Prostate gland (tissue), 2 donors: ENCODE measurements at regions not wholly inside any gene's neighbourhood (a gene's known extent, or its start where the extent isn't known, plus 50 kb on each side); places are given as distances from the start of the nearest gene placed in this dataset.
"Not testable (repeated sequence)": the region's sequence is repeated elsewhere in the genome, so short reads cannot be mapped to it uniquely, and the experiment has no call there.

Source experiments
- CTCF ChIP-seq, 4 experiments: fragments of 200-600 bp in 2 of 4; fragments of 450-650 bp in 2 of 4; sonication (generic) in 2 of 4; IDR thresholded peaks; 1 replicate in 3 of 4; 2 replicates in 1 of 4; pipeline ENCODE4 v1.5.1; 2016 to 2019; ENCODE audit warnings: antibody characterized with exemption in 4 of 4, mild to moderate bottlenecking in 2 of 4, moderate library complexity in 2 of 4
- POLR2A ChIP-seq: fragments of 450-650 bp; IDR thresholded peaks from one replicate; pipeline ENCODE4 v1.6.1; 2016; ENCODE audit warnings: antibody characterized with exemption, mild to moderate bottlenecking

- not testable (repeated sequence) for TF ChIP-seq POLR2A; CTCF (IDR thresholded peaks at IDR 0.05)
Measured at GRCh38 chr2:147592784-147593183, 252.0 kb upstream of the ACVR2A start.
